CD14-positive monocyte (primary cell): ENCODE measurements at regions not wholly inside any gene's neighbourhood (a gene's known extent, or its start where the extent isn't known, plus 50 kb on each side); places are given as distances from the start of the nearest gene placed in this dataset.

Experiments
- DNase-seq, 3 donors: peaks; one replicate each; pipeline ENCODE4 v3.0.0-alpha.2; 2011 to 2022
- H2AFZ ChIP-seq: 2 replicates; pipeline ENCODE4 v1.6.0; 2012; ENCODE audit warnings: mild to moderate bottlenecking, low read depth, low read length, inconsistent platforms; ENCODE audit not compliant: insufficient read depth, poor library complexity, severe bottlenecking
- H3K27ac ChIP-seq, 2 donors: 1 replicate in 1 of 2; 2 replicates in 1 of 2; pipeline ENCODE4 v1.5.1; 2012 to 2013; ENCODE audit warnings: low read length in 2 of 2, control low read depth in 1 of 2, inconsistent platforms in 1 of 2, low read depth in 1 of 2, mild to moderate bottlenecking in 1 of 2
- H3K27me3 ChIP-seq, 2 donors: one replicate each; pipeline versions ENCODE4 v1.6.0 to v1.6.1; 2011 to 2013; ENCODE audit warnings: low read length in 2 of 2; ENCODE audit not compliant: control insufficient read depth in 2 of 2, insufficient read depth in 2 of 2
- H3K36me3 ChIP-seq, 2 donors: replicated peaks in 1 of 2; 1 replicate in 1 of 2; 2 replicates in 1 of 2; pipeline versions ENCODE4 v1.5.1 to v1.6.1; 2012 to 2013; ENCODE audit warnings: low read length in 2 of 2, control low read depth in 1 of 2, inconsistent platforms in 1 of 2, mild to moderate bottlenecking in 1 of 2; ENCODE audit not compliant: insufficient read depth in 2 of 2, control insufficient read depth in 1 of 2
- H3K4me1 ChIP-seq, 2 donors: 1 replicate in 1 of 2; 2 replicates in 1 of 2; pipeline versions ENCODE4 v1.5.1 to v1.6.1; 2012 to 2013; ENCODE audit warnings: low read length in 2 of 2, control low read depth in 1 of 2, inconsistent platforms in 1 of 2, mild to moderate bottlenecking in 1 of 2, moderate library complexity in 1 of 2; ENCODE audit not compliant: insufficient read depth in 2 of 2, control insufficient read depth in 1 of 2
- H3K4me2 ChIP-seq: replicated peaks from 2 replicates; pipeline ENCODE3; 2012; ENCODE audit warnings: low read length, moderate library complexity, mild to moderate bottlenecking; ENCODE audit not compliant: poor library complexity, severe bottlenecking; ENCODE audit errors: extremely low read depth
- H3K4me3 ChIP-seq, 3 experiments: fragments of 200-600 bp in 1 of 3; sonication (generic) in 1 of 3; replicated peaks in 1 of 3; 1 replicate in 2 of 3; 2 replicates in 1 of 3; pipeline ENCODE4 v1.5.1; 2011 to 2013; ENCODE audit warnings: low read length in 3 of 3, mild to moderate bottlenecking in 3 of 3, control low read depth in 2 of 3, low read depth in 2 of 3, inconsistent platforms in 1 of 3, moderate library complexity in 1 of 3
- H3K79me2 ChIP-seq: 2 replicates; pipeline ENCODE4 v1.6.0; 2012; ENCODE audit warnings: mild to moderate bottlenecking, control low read depth, inconsistent platforms, low read length, moderate library complexity; ENCODE audit not compliant: insufficient read depth
- H3K9ac ChIP-seq: 2 replicates; pipeline ENCODE4 v1.6.0; 2017; ENCODE audit warnings: low read length, mild to moderate bottlenecking; ENCODE audit not compliant: insufficient read depth, poor library complexity, severe bottlenecking
- H3K9me3 ChIP-seq, 2 donors: replicated peaks in 1 of 2; 1 replicate in 1 of 2; 2 replicates in 1 of 2; pipeline versions ENCODE4 v1.5.1 to v1.6.1; 2012 to 2013; ENCODE audit warnings: low read length in 2 of 2, control low read depth in 1 of 2; ENCODE audit not compliant: control insufficient read depth in 1 of 2, insufficient read depth in 1 of 2
- H4K20me1 ChIP-seq: 2 replicates; pipeline ENCODE4 v1.6.0; 2012; ENCODE audit warnings: mild to moderate bottlenecking, low read length, control low read depth, moderate library complexity; ENCODE audit not compliant: insufficient read depth
- H3K27ac Mint-ChIP-seq, 7 donors: one replicate each; pipeline ENCODE4 v1.8.0; 2020; ENCODE audit warnings: mild to moderate bottlenecking in 7 of 7, mixed read lengths in 7 of 7, moderate library complexity in 6 of 7, inconsistent platforms in 2 of 7
- H3K27me3 Mint-ChIP-seq, 3 donors: one replicate each; pipeline ENCODE4 v1.8.0; 2021 to 2022; ENCODE audit warnings: low read depth in 3 of 3, mild to moderate bottlenecking in 3 of 3, mixed read lengths in 3 of 3, moderate library complexity in 3 of 3, inconsistent platforms in 1 of 3
- H3K36me3 Mint-ChIP-seq, 2 donors: one replicate each; pipeline ENCODE4 v1.8.0; 2020; ENCODE audit warnings: mixed read lengths in 2 of 2, inconsistent platforms in 1 of 2, mild to moderate bottlenecking in 1 of 2
- H3K4me1 Mint-ChIP-seq: one replicate; pipeline ENCODE4 v1.8.0; 2020; ENCODE audit warnings: mild to moderate bottlenecking, mixed read lengths
- H3K4me3 Mint-ChIP-seq, 2 donors: one replicate each; pipeline ENCODE4 v1.8.0; 2020; ENCODE audit warnings: mild to moderate bottlenecking in 2 of 2, mixed read lengths in 2 of 2, moderate library complexity in 1 of 2
- H3K9me3 Mint-ChIP-seq, 7 donors: one replicate each; pipeline ENCODE4 v1.8.0; 2020 to 2022; ENCODE audit warnings: mixed read lengths in 7 of 7, mild to moderate bottlenecking in 6 of 7, moderate library complexity in 6 of 7, inconsistent platforms in 2 of 7
- CTCF ChIP-seq: fragments of 200-600 bp; IDR thresholded peaks from one replicate; pipeline ENCODE4 v1.8.0; 2022; ENCODE audit warnings: antibody characterized with exemption, mild to moderate bottlenecking
- WGBS: methylation state at CpG from one replicate; pipeline ENCODE4 v1.1.5; 2013; ENCODE audit warnings: missing lambda C conversion rate; ENCODE audit not compliant: insufficient coverage; 5-methylcytosine and 5-hydroxymethylcytosine counted together
- intact Hi-C, 2 donors: fragments of 100-400 bp; cut with micrococcal nuclease; formaldehyde crosslinking; loops; one replicate each; pipeline versions ENCODE4 v1.15.0 to v1.15.1; 2023

DNA sequence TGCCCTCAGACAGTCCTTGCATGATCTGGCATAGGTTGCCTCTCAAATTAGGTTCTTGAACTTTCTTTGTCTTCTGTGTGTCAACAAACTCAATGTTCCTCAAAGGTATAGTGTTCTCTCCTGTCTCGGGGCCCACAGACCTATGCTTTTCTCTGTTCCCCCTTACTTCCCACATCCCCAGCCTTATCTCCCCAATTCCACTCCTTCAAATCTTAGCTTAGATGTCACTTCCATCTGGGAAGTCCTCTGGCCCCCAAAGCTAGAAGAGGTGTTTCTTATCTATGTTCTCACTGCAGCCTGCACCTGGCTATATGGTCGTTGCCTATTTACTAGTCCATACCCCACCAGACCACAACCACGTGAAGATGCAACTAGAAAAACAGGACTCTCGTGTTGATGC, 134.6 kb upstream of the MYCN start:
- H3K27ac ChIP-seq, result no peak overlapping the region
- 92% methylated on average over 4 of the region's 4 CpGs for WGBS
- H3K79me2 ChIP-seq, result no peaks in the 10 kb centered on the region
- TF ChIP-seq CTCF, result no peak
- H4K20me1 ChIP-seq, result no peaks in the 10 kb centered on the region
- no peak for DNase-seq
- no peaks in the 10 kb centered on the region for H3K9me3 ChIP-seq
- Mint-ChIP-seq H3K4me1 (peaks cover 6% of the 10 kb centered on the region), H3K27ac (no peak overlapping the region), H3K36me3 (no peaks in the 10 kb centered on the region), H3K4me3 (no peak overlapping the region), H3K9me3 (peaks cover 0 to 8% (median 2%) of the 10 kb centered on the region in 7 donors), H3K27me3 (peaks cover 2 to 5% (median 4%) of the 10 kb centered on the region in 3 donors)
- H3K4me2 ChIP-seq, result no peak overlapping the region
- H3K4me1 ChIP-seq, result no peaks in the 10 kb centered on the region
- intact Hi-C loops, result no loop called here
- H3K9ac ChIP-seq, result no peak overlapping the region
- H3K36me3 ChIP-seq, result no peaks in the 10 kb centered on the region
- no peaks in the 10 kb centered on the region for H3K27me3 ChIP-seq
- no peak overlapping the region for H2AFZ ChIP-seq
- no peak overlapping the region for H3K4me3 ChIP-seq

GRCh38 chr2:15806801-15807417, 133.4 kb upstream of the MYCN start:
- Mint-ChIP-seq H3K27me3 (peaks cover 2 to 6% (median 5%) of the 10 kb centered on the region in 3 donors), H3K27ac (no peak overlapping the region), H3K36me3 (no peaks in the 10 kb centered on the region), H3K9me3 (peaks cover 0 to 8% (median 2%) of the 10 kb centered on the region in 7 donors), H3K4me3 (no peak overlapping the region), H3K4me1 (peaks cover 6% of the 10 kb centered on the region)
- H3K27ac ChIP-seq, result no peak overlapping the region
- intact Hi-C loops, result no loop called here
- 93% methylated on average over 3 of the region's 9 CpGs for WGBS
- H3K4me2 ChIP-seq, result no peak overlapping the region
- no peaks in the 10 kb centered on the region for H3K9me3 ChIP-seq
- no peaks in the 10 kb centered on the region for H3K4me1 ChIP-seq
- DNase-seq, result no peak
- H3K9ac ChIP-seq, result no peak overlapping the region
- no peaks in the 10 kb centered on the region for H3K36me3 ChIP-seq
- H3K79me2 ChIP-seq, result no peaks in the 10 kb centered on the region
- TF ChIP-seq CTCF, result no peak
- H3K4me3 ChIP-seq, result no peak overlapping the region
- no peaks in the 10 kb centered on the region for H3K27me3 ChIP-seq
- H4K20me1 ChIP-seq, result no peaks in the 10 kb centered on the region
- H2AFZ ChIP-seq, result no peak overlapping the region
